HEK293 (cell line): ENCODE measurements at regions not wholly inside any gene's neighbourhood (a gene's known extent, or its start where the extent isn't known, plus 50 kb on each side); places are given as distances from the start of the nearest gene placed in this dataset.
A peak's percentile ranks its signal among the peaks of the same experiment; 100 is the strongest.

Source experiments
- CTCF ChIA-PET: fragments of 350-600 bp; formaldehyde crosslinking; extraction: SDS; loops from one replicate; lab custom pipeline; 2021; ENCODE audit warnings: antibody characterized with exemption; lab: Yijun Ruan, JAX
- POLR2A ChIA-PET: fragments of 300-600 bp; formaldehyde crosslinking; extraction: SDS; loops from one replicate; lab custom pipeline; 2020; ENCODE audit warnings: antibody characterized with exemption, inconsistent platforms; lab: Yijun Ruan, JAX
- H3K27ac ChIP-seq: fragments of 200-500 bp; sonication (Bioruptor generic); 2 replicates; pipeline ENCODE4 v1.5.1; 2014; ENCODE audit warnings: low read depth, low read length, control low read depth, inconsistent platforms; ENCODE audit errors: extremely low read depth
- H3K36me3 ChIP-seq, 2 experiments: fragments of 200-500 bp in 1 of 2; sonication (Bioruptor generic) in 1 of 2; 1 replicate in 1 of 2; 2 replicates in 1 of 2; pipeline ENCODE4 v1.5.1; 2014 to 2017; ENCODE audit warnings: inconsistent platforms in 2 of 2, low read length in 2 of 2; ENCODE audit not compliant: control insufficient read depth in 2 of 2, insufficient read depth in 1 of 2
- H3K4me1 ChIP-seq: fragments of 200-500 bp; sonication (Bioruptor generic); 2 replicates; pipeline ENCODE4 v1.5.1; 2014; ENCODE audit warnings: mild to moderate bottlenecking, low read length, inconsistent platforms; ENCODE audit not compliant: control insufficient read depth, insufficient read depth
- H3K4me3 ChIP-seq: 2 replicates; pipeline ENCODE4 v1.5.1; 2011; ENCODE audit warnings: low read depth, mild to moderate bottlenecking, control low read depth, low read length, moderate library complexity
- H3K9me3 ChIP-seq: fragments of 200-500 bp; sonication (Bioruptor generic); 2 replicates; pipeline ENCODE4 v1.5.1; 2014; ENCODE audit warnings: low read depth, low read length, inconsistent platforms; ENCODE audit not compliant: control insufficient read depth, insufficient read depth
- AEBP2 ChIP-seq: fragments of 450-650 bp; formaldehyde crosslinking; IDR thresholded peaks from 2 replicates; pipeline ENCODE4 v1.5.1; 2016; ENCODE audit warnings: missing biosample characterization, missing genetic modification characterization, borderline replicate concordance
- EGR2 ChIP-seq: fragments of 450-650 bp; formaldehyde crosslinking; IDR thresholded peaks from 2 replicates; pipeline ENCODE4 v1.5.1; 2016; ENCODE audit warnings: low read depth, missing biosample characterization, missing genetic modification characterization
- GLI4 ChIP-seq: fragments of 450-650 bp; formaldehyde crosslinking; IDR thresholded peaks from 2 replicates; pipeline ENCODE4 v1.5.1; 2016; ENCODE audit warnings: missing biosample characterization, missing genetic modification characterization
- GLIS2 ChIP-seq: fragments of 450-650 bp; formaldehyde crosslinking; IDR thresholded peaks from 2 replicates; pipeline ENCODE4 v1.5.1; 2016; ENCODE audit warnings: missing biosample characterization, missing genetic modification characterization
- INSM2 ChIP-seq: fragments of 450-650 bp; formaldehyde crosslinking; IDR thresholded peaks from 2 replicates; pipeline ENCODE4 v1.5.1; 2016; ENCODE audit warnings: missing biosample characterization, missing genetic modification characterization
- RBAK ChIP-seq: fragments of 450-650 bp; formaldehyde crosslinking; IDR thresholded peaks from 2 replicates; pipeline ENCODE4 v1.5.1; 2016; ENCODE audit warnings: missing biosample characterization, missing genetic modification characterization
- SP2 ChIP-seq: fragments of 450-650 bp; formaldehyde crosslinking; IDR thresholded peaks from 2 replicates; pipeline ENCODE4 v1.5.1; 2016; ENCODE audit warnings: missing biosample characterization, missing genetic modification characterization
- TSHZ1 ChIP-seq: fragments of 450-650 bp; formaldehyde crosslinking; IDR thresholded peaks from 2 replicates; pipeline ENCODE4 v1.5.1; 2016; ENCODE audit warnings: missing biosample characterization, missing genetic modification characterization, borderline replicate concordance
- ZBTB26 ChIP-seq: fragments of 450-650 bp; formaldehyde crosslinking; optimal IDR thresholded peaks from 2 replicates; pipeline ENCODE3; 2016; ENCODE audit warnings: missing biosample characterization, mild to moderate bottlenecking, missing genetic modification characterization
- ZFP41 ChIP-seq: fragments of 450-650 bp; formaldehyde crosslinking; IDR thresholded peaks from 2 replicates; pipeline ENCODE4 v1.5.1; 2016; ENCODE audit warnings: missing biosample characterization, missing genetic modification characterization, borderline replicate concordance
- ZIC2 ChIP-seq: fragments of 450-650 bp; formaldehyde crosslinking; IDR thresholded peaks from 2 replicates; pipeline ENCODE4 v1.5.1; 2016; ENCODE audit warnings: missing biosample characterization, missing genetic modification characterization
- ZNF112 ChIP-seq: fragments of 450-650 bp; formaldehyde crosslinking; IDR thresholded peaks from 2 replicates; pipeline ENCODE4 v1.5.0; 2017; ENCODE audit warnings: missing biosample characterization, missing genetic modification characterization
- ZNF140 ChIP-seq: fragments of 450-650 bp; formaldehyde crosslinking; IDR thresholded peaks from 2 replicates; pipeline ENCODE4 v1.5.1; 2016; ENCODE audit warnings: missing biosample characterization, missing genetic modification characterization
- ZNF175 ChIP-seq: fragments of 450-650 bp; formaldehyde crosslinking; IDR thresholded peaks from 2 replicates; pipeline ENCODE4 v1.5.1; 2016; ENCODE audit warnings: missing biosample characterization, missing genetic modification characterization
- ZNF221 ChIP-seq: fragments of 450-650 bp; formaldehyde crosslinking; IDR thresholded peaks from 2 replicates; pipeline ENCODE4 v1.5.1; 2017; ENCODE audit warnings: missing biosample characterization, missing genetic modification characterization, borderline replicate concordance
- ZNF266 ChIP-seq: fragments of 450-650 bp; formaldehyde crosslinking; IDR thresholded peaks from 2 replicates; pipeline ENCODE4 v1.5.1; 2016; ENCODE audit warnings: missing biosample characterization, missing genetic modification characterization, low read depth
- ZNF350 ChIP-seq: fragments of 450-650 bp; formaldehyde crosslinking; IDR thresholded peaks from 2 replicates; pipeline ENCODE4 v1.5.0; 2017; ENCODE audit warnings: missing biosample characterization, mild to moderate bottlenecking, missing genetic modification characterization
- ZNF501 ChIP-seq: fragments of 450-650 bp; formaldehyde crosslinking; IDR thresholded peaks from 2 replicates; pipeline ENCODE4 v1.5.1; 2016; ENCODE audit warnings: missing biosample characterization, missing genetic modification characterization
- ZNF510 ChIP-seq: fragments of 450-650 bp; formaldehyde crosslinking; IDR thresholded peaks from 2 replicates; pipeline ENCODE4 v1.5.1; 2018; ENCODE audit warnings: mild to moderate bottlenecking, missing genetic modification characterization, missing biosample characterization; ENCODE audit not compliant: insufficient replicate concordance
- ZNF530 ChIP-seq: fragments of 450-650 bp; formaldehyde crosslinking; IDR thresholded peaks from 2 replicates; pipeline ENCODE4 v1.5.1; 2016; ENCODE audit warnings: low read depth, missing biosample characterization, missing genetic modification characterization
- ZNF544 ChIP-seq: fragments of 450-650 bp; formaldehyde crosslinking; IDR thresholded peaks from 2 replicates; pipeline ENCODE4 v1.5.0; 2017; ENCODE audit warnings: missing biosample characterization, missing genetic modification characterization
- ZNF558 ChIP-seq: fragments of 450-650 bp; formaldehyde crosslinking; IDR thresholded peaks from 2 replicates; pipeline ENCODE4 v1.5.1; 2016; ENCODE audit warnings: missing biosample characterization, missing genetic modification characterization
- ZNF585B ChIP-seq: fragments of 450-650 bp; formaldehyde crosslinking; IDR thresholded peaks from 2 replicates; pipeline ENCODE4 v1.5.1; 2016; ENCODE audit warnings: missing biosample characterization, missing genetic modification characterization
- ZNF596 ChIP-seq: fragments of 450-650 bp; IDR thresholded peaks from 2 replicates; pipeline ENCODE4 v1.5.0; 2018; ENCODE audit warnings: missing biosample characterization, mild to moderate bottlenecking, missing genetic modification characterization, moderate library complexity
- ZNF629 ChIP-seq: fragments of 450-650 bp; formaldehyde crosslinking; IDR thresholded peaks from 2 replicates; pipeline ENCODE4 v1.5.1; 2017; ENCODE audit warnings: missing biosample characterization, missing genetic modification characterization

- H3K9me3 ChIP-seq = no peaks in the 10 kb centered on the region
- TF ChIP-seq ZNF350 (tag by site-specific recombination) (no peak), ZFP41 (no peak), ZBTB26 (tag by site-specific recombination) (no peak), ZNF140 (no peak), AEBP2 (tag by site-specific recombination) (no peak), ZNF558 (tag by site-specific recombination) (no peak), TSHZ1 (tag by site-specific recombination) (no peak), ZNF266 (no peak)
- TF ChIP-seq, all 188 proteins: peak for 0
- H3K4me1 ChIP-seq = no peaks in the 10 kb centered on the region
- no peak overlapping the region for H3K4me3 ChIP-seq
- POLR2A ChIA-PET = no interaction called here
- H3K27ac ChIP-seq = no peak overlapping the region
- CTCF ChIA-PET = interaction anchor here (0.9 kb wide), 1 partner anchor 16 kb away, joined by 3 read pairs; no protein-coding TSS in a partner anchor
- no peaks in the 10 kb centered on the region for H3K36me3 ChIP-seq
Observed at GRCh38 chr2:11090187-11090586, 65.1 kb upstream of the SLC66A3 start.

GRCh38 chr2:11092701-11093335 is 62.4 kb upstream of the SLC66A3 start:
- H3K36me3 ChIP-seq = no peaks in the 10 kb centered on the region
- TF ChIP-seq ZNF544 (tag by site-specific recombination) (no peak), ZNF596 (tag by site-specific recombination) (no peak), ZNF112 (tag by site-specific recombination) (no peak), ZNF510 (tag by site-specific recombination) (no peak), RBAK (tag by site-specific recombination) (no peak), GLIS2 (no peak), ZIC2 (tag by site-specific recombination) (peak; percentile 96)
- H3K9me3 ChIP-seq = no peaks in the 10 kb centered on the region
- ChIA-PET POLR2A (no interaction called here), CTCF (interaction anchor here (0.7 to 1.2 kb wide), 2 partner anchors 27 to 257 kb away, joined by 3 read pairs; no protein-coding TSS in a partner anchor)
- H3K27ac ChIP-seq = no peak overlapping the region
- H3K4me3 ChIP-seq = no peak overlapping the region
- H3K4me1 ChIP-seq = no peaks in the 10 kb centered on the region

GRCh38 chr2:11093467-11093866 is 61.8 kb upstream of the SLC66A3 start:
- no peaks in the 10 kb centered on the region for H3K4me1 ChIP-seq
- CTCF ChIA-PET = interaction anchor here (0.6 to 1.2 kb wide), 2 partner anchors 24 to 258 kb away, joined by 3 read pairs; no protein-coding TSS in a partner anchor
- no peak overlapping the region for H3K4me3 ChIP-seq
- POLR2A ChIA-PET = no interaction called here
- H3K36me3 ChIP-seq = no peaks in the 10 kb centered on the region
- H3K9me3 ChIP-seq = no peaks in the 10 kb centered on the region
- no peak overlapping the region for H3K27ac ChIP-seq
- no peak for TF ChIP-seq EGR2
- TF ChIP-seq ZNF629 (tag by site-specific recombination) = no peak
- TF ChIP-seq INSM2 (tag by site-specific recombination) = no peak
- TF ChIP-seq ZNF530 (tag by site-specific recombination) = no peak
- no peak for TF ChIP-seq ZNF501 (tag by site-specific recombination)
- TF ChIP-seq GLI4 (tag by site-specific recombination) = no peak
- no peak for TF ChIP-seq ZNF221
- no peak for TF ChIP-seq ZNF585B (tag by site-specific recombination)
- no peak for TF ChIP-seq ZNF175 (tag by site-specific recombination)
- TF ChIP-seq SP2 = no peak
